ENCODE measurements at regions not wholly inside any gene's neighbourhood (a gene's known extent, or its start where the extent isn't known, plus 50 kb on each side); places are given as distances from the start of the nearest gene placed in this dataset.

GRCh38 chr12:30835216-30835615 is 80.5 kb upstream of the CAPRIN2 start:
- no peak for TF ChIP-seq CTCF (IDR thresholded peaks at IDR 0.05)
- TF ChIP-seq EZH2 (IDR thresholded peaks at IDR 0.05; ENCODE audit: borderline replicate concordance, insufficient read depth, low read depth, low read length, poor library complexity, severe bottlenecking), result no peak

Data from B cell (primary cell).